ENCODE measurements at regions not wholly inside any gene's neighbourhood (a gene's known extent, or its start where the extent isn't known, plus 50 kb on each side); places are given as distances from the start of the nearest gene placed in this dataset.
A peak's percentile ranks its signal among the peaks of the same experiment; 100 is the strongest.

GRCh38 chr5:175060257-175060656 is 335.9 kb downstream of the MSX2 start:
- H3K36me3 ChIP-seq (ENCODE audit: insufficient read depth, low read length, poor library complexity, severe bottlenecking): no peaks in the 10 kb centered on the region
- no peaks in the 10 kb centered on the region for H3K4me1 ChIP-seq (ENCODE audit: insufficient read depth, low read length, poor library complexity, severe bottlenecking)
- intact Hi-C loops (cut with micrococcal nuclease; ENCODE audit: unreplicated experiment): no loop called here
- ChIA-PET POLR2A (ENCODE audit: low non-redundant PET) (no interaction called here), CTCF (no interaction called here)
- H3K27me3 ChIP-seq (replicated peaks; ENCODE audit: insufficient read depth, low read depth, low read length, poor library complexity): peaks cover 22% of the 10 kb centered on the region
- no peak for TF ChIP-seq CTCF (conservative IDR thresholded peaks at IDR 0.05; ENCODE audit: low read depth, low read length)
- no peak for TF ChIP-seq EZH2 (IDR thresholded peaks at IDR 0.05; ENCODE audit: borderline replicate concordance, low read depth, low read length, poor library complexity, severe bottlenecking)
- no peaks in the 10 kb centered on the region for H3K9me3 ChIP-seq (ENCODE audit: low read depth, low read length, poor library complexity, severe bottlenecking)
- no peak overlapping the region for H3K4me3 ChIP-seq (ENCODE audit: low read depth, low read length, poor library complexity, severe bottlenecking)
- no TSS peak for BruUV-seq (replicated peaks)
- H3K27ac ChIP-seq (ENCODE audit: low read depth, low read length, poor library complexity, severe bottlenecking): no peak overlapping the region
- no peak for DNase-seq (ENCODE audit: low spot score)

- H3K4me1 ChIP-seq (ENCODE audit: insufficient read depth, low read length, poor library complexity, severe bottlenecking): no peaks in the 10 kb centered on the region
- H3K27ac ChIP-seq (ENCODE audit: low read depth, low read length, poor library complexity, severe bottlenecking): no peak overlapping the region
- TF ChIP-seq CTCF (conservative IDR thresholded peaks at IDR 0.05; ENCODE audit: low read depth, low read length) (no peak), EZH2 (IDR thresholded peaks at IDR 0.05; ENCODE audit: borderline replicate concordance, low read depth, low read length, poor library complexity, severe bottlenecking) (no peak)
- H3K9me3 ChIP-seq (ENCODE audit: low read depth, low read length, poor library complexity, severe bottlenecking): no peaks in the 10 kb centered on the region
- intact Hi-C loops (cut with micrococcal nuclease; ENCODE audit: unreplicated experiment): no loop called here
- H3K36me3 ChIP-seq (ENCODE audit: insufficient read depth, low read length, poor library complexity, severe bottlenecking): no peaks in the 10 kb centered on the region
- peaks cover 22% of the 10 kb centered on the region for H3K27me3 ChIP-seq (replicated peaks; ENCODE audit: insufficient read depth, low read depth, low read length, poor library complexity)
- BruUV-seq (replicated peaks): no TSS peak
- ChIA-PET CTCF (no interaction called here), POLR2A (ENCODE audit: low non-redundant PET) (no interaction called here)
- peak; percentile 24 for DNase-seq (ENCODE audit: low spot score)
- no peak overlapping the region for H3K4me3 ChIP-seq (ENCODE audit: low read depth, low read length, poor library complexity, severe bottlenecking)
Measured at GRCh38 chr5:175059687-175060211, 335.4 kb downstream of the MSX2 start.

GRCh38 chr5:175056831-175057230 is 332.4 kb downstream of the MSX2 start:
- CTCF ChIA-PET: no interaction called here

More at GRCh38 chr5:175056831-175057230, 332.4 kb downstream of the MSX2 start:
- Histone ChIP-seq H3K27ac (ENCODE audit: low read depth, low read length, poor library complexity, severe bottlenecking) (no peak overlapping the region), H3K36me3 (ENCODE audit: insufficient read depth, low read length, poor library complexity, severe bottlenecking) (no peaks in the 10 kb centered on the region), H3K4me1 (ENCODE audit: insufficient read depth, low read length, poor library complexity, severe bottlenecking) (no peaks in the 10 kb centered on the region), H3K9me3 (ENCODE audit: low read depth, low read length, poor library complexity, severe bottlenecking) (no peaks in the 10 kb centered on the region), H3K4me3 (ENCODE audit: low read depth, low read length, poor library complexity, severe bottlenecking) (no peak overlapping the region), H3K27me3 (replicated peaks; ENCODE audit: insufficient read depth, low read depth, low read length, poor library complexity) (peaks cover 22% of the 10 kb centered on the region)
- no TSS peak for BruUV-seq (replicated peaks)
- POLR2A ChIA-PET (ENCODE audit: low non-redundant PET): no interaction called here
- no peak for TF ChIP-seq EZH2 (IDR thresholded peaks at IDR 0.05; ENCODE audit: borderline replicate concordance, low read depth, low read length, poor library complexity, severe bottlenecking)
- no peak for TF ChIP-seq CTCF (conservative IDR thresholded peaks at IDR 0.05; ENCODE audit: low read depth, low read length)
- DNase-seq (ENCODE audit: low spot score): no peak
- intact Hi-C loops (cut with micrococcal nuclease; ENCODE audit: unreplicated experiment): no loop called here

Data from A673 (cell line).